CD4-positive, alpha-beta T cell treated with Interleukin-4 for 4 hours (primary cell): ENCODE measurements at regions not wholly inside any gene's neighbourhood (a gene's known extent, or its start where the extent isn't known, plus 50 kb on each side); places are given as distances from the start of the nearest gene placed in this dataset.
"Not testable (repeated sequence)": the region's sequence is repeated elsewhere in the genome, so short reads cannot be mapped to it uniquely, and the experiment has no call there.

Experiments
- DNase-seq: peaks from one replicate; pipeline ENCODE4 v3.0.0-alpha.2; 2020

DNA sequence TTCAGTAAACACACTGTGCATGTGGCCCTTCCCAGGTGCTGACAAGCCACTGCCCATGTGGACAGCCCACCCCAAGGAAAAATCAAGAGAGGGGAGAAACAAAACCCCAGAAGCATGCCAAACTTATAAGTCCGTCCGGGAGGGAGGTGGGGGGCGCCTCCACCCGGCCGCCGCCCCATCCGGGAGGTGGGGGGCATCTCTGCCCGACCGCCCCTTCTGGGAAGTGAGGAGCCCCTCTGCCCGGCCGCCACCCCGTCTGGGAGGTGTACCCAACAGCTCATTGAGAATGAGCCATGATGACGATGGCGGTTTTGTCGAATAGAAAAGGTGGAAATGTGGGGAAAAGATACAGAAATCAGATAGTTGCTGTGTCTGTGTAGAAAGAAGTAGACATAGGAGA is 53.8 kb upstream of the C2CD4B start:
- no peak for DNase-seq

DNA sequence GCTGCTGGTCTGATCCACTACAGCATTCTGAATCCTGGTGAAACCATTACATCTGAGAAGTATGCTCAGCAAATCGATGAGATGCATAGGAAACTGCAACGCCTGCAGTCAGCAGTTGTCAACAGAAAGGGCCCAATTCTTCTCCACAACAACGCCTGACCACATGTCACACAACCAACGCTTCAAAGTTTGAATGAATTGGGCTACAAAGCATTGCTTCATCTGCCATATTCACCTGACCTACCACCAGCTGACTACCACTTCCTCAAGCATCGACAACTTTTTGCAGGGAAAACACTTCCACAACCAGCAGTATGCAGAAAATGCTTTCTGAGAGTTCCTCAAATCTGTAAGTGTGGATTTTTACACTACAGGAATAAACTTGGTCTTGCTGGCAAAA is 54.7 kb upstream of the C2CD4B start:
- no peak for DNase-seq

DNA sequence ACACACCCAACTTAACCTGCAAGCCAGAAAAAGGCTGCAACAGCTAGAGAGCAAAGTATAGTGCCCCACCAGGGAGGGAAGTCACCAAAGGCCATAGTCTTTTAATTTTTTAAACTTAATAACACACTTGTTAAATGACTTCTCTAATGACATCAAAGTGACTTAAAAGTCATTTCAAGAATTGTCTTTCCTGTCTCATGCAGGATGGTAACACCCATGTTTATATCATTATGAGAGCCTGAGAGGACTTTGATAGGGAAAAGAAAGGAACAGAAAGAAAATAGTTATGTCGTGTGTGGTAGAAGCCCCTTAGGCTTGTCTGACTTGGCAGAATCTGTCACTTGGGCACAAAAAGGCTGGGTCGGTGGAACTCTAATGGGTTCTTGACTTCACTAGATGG is 57.9 kb upstream of the C2CD4B start:
- no peak for DNase-seq

DNA sequence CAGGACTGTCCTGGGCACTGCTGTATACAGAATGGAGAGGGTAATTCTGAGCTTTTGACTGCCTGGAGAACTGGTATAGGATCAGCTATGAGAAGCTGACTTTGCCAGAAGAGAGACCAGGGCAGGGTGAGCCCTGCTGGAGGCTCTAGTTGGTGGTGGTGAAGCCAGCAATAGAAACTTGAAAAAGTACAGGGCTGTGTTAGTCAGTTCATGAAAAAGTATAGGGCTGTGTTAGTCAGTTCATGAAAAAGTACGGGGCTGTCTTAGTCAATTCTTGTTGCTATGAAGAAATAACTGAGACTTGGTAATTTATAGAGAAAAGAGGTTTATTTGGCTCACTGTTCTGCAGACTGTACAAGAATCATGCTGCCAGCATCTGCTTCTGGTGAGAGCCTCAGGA is 63.5 kb upstream of the C2CD4B start:
- no peak for DNase-seq

DNA sequence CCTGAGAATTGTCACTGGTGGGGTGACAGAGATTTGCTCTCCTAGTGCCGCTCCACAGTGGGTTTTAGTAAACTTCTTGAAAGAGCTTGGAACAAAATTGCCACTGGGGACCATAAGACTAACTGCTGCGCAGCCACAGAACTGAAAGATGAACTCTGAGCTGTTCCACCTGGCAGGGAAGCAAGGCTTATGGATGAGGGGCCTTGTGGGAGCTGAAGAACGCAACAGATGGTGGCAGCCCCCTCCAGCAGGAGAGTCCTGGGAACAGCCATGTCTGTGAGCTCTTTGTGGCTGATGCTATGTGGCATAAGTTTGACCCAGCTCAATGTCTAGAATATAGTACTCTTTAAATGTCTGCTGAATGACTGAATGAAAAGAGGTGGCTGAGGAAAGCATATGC is 66.8 kb upstream of the C2CD4B start:
- DNase-seq: no peak

DNA sequence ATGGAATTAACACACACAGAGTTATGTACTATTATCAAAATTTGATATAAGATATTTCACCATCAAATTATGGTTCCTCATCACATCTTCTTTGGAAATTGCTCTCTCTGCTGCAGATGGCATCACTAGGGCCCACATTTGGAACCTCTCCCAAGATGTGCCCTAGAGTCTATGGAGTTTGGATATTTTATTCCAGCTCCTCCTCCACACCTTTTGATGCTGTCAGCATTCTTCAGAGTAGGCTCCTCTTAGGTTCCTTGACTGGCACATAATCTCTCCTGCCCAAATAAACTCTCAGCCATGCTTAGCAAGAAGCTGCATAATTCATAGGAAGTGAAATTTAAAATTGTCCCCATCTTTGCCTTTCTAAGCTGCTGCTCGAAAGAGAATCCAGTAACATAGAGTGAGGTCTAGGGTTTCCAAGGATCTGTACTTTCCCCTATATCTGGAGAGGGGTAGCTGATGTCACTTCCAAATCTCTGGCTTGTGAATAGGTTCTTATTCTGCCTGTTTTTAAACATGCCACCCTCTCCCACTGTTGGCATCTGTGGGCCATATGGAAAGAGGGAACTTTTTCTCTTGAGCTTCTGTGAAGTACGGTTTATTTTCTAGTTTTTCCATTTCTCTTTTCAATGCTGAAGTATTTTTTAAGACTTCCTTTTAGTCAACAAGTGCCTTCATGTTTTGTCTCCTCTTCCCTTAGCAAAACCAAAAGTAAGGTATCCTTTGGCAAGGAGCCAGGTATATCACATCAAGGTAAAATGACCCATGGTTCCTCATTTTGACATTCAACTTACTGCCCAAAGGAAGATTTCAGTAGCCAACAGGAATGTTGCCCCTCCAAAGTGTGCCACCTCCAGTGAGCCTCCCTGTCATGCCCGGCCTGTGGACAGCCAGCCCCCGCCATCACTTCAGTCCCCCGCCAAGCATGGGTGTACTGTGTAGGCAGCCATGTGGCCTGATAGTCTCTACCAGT is 75.3 kb upstream of the C2CD4B start:
- DNase-seq: no peak

DNA sequence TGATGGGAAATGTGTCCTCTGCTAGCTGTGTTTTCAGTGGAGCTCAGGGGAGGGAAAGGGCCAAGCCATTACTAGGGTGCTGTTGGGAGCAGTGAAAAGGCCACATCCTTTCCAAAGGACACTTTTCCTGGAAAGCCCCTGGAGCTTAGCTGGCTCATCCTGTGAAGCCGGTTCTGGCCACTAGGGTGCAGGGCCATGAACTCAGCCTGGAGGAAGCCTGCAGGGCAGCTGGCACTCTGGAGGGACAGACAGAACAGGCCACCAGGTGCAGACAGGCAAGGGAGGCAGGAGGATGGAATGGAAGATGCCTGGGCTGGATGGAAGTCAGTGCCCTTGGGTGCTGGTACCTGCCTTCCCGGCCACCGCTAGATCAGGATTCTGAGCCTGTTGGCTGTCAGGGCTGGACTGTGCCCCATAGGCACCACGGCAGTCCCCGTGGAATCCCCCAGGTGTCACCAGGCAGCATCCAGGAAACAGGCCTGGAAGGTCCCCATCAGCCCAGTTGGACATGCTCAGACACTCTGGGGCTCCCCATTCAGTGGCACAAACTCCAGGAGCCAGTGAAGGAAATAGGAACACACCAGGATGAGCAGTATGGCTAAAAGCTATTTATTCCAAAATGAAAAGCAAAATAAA is 76.2 kb upstream of the C2CD4B start:
- no peak for DNase-seq

DNA sequence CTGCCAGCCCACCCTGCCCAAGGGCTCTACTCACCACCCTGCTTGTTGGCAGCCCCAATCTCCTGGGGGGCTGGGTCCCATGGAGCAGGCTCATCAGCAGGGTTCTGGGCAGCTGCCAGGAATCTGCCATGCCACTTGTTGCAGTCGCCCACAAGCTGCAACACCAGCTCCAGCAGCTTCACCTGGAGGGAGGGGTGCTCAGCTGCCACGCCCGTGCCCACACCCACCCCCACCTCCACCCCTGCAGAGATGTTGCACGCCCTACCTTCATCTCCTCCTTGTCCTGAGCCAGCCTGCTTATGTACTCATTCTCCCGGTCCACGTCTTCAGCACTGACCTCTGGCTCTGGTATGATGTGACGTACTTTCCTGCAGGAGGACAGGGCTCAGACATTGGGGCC is 77.9 kb upstream of the C2CD4B start:
- DNase-seq: no peak

DNA sequence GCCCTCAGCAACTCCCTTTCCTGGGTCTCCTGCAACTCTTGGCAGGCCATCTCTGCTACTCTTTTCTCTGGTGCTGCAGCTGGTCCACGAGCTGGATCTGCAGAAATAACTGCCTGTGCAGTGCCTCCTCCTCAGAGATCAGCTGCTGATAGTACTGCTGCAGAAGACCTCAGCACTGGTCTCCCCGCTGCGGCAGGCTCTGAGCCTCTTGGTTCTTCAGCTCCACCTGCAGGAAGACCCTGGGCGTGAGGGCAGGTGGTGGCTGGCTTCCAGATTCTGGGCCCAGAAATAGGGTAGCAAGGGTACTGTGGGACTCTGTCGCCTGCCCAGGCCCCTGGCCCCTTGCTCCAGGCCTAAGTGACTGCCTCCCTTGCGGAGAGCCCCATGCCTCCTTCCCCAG is 79.7 kb upstream of the C2CD4B start:
- DNase-seq: no peak

DNA sequence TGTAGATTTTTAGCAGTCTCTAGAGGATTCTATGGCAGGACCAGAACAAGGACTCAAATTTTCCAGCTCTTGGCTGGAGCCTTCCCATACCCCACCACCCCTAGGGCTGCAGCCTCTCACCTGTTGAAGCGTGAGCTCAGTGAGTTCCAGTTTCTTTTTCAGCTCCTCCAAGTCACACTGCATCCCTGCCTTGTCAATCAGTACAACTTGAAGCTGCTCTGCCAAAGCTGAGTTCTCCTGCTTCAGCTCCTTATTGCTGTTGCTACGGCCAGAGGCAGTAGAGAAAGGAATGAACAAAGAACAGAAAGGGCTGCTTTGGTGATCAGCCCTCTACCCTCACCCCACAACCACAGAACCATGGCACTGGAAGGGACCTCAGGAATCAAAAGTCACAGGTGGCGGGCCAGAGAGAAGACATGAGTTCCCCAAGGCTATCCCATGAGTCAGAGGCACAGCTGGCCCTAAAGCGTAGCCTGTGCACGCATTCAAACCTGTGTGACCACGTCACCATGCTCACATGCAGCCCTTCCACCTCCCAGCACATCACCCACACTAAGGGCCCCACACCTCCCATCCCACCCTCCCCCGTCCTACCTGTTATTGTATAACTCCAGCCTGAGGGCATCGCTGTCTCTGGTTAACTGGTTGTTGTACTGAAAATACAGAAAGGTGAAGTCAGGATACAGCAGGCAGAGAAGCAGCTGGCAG is 83.3 kb upstream of the C2CD4B start:
- DNase-seq: no peak

DNA sequence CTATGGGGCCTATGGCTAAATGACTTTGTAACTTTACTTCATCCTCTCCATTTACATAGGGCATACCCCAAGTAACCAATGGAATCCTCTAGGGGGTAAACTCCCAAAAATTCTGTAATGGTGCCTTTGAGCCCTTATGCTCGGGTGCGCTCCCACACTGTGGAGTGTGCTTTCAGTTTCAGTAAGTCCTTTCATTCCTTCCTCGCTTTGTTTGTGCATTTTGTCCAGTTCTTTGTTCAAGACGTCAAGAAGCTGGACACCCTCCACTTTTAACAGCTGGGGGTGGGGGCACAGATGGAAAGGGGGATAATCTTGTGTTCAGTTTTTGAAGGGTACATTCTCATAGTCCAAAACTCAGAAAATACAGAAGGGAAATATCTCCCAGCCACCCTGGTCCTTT is 84.4 kb upstream of the C2CD4B start:
- no peak for DNase-seq

DNA sequence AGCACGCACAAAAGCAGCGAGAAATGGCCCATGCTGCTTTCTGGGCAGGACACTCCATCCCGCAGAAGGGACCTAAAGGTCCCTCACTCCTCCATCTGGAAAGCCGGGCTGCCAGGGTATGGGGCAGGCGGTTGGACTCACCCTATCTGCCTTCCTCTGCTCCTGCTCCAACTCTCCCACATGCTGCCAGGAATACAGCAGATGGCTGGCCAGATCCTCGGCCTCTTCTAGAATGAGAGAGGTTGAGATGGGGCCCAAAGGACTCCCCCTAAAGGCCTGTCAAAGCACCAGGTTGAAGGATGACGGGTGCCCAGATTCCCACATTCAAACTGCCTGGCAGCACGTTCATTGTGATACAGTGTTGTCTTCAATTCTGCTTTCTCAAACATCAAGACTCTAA is 85.1 kb upstream of the C2CD4B start:
- DNase-seq: no peak

DNA sequence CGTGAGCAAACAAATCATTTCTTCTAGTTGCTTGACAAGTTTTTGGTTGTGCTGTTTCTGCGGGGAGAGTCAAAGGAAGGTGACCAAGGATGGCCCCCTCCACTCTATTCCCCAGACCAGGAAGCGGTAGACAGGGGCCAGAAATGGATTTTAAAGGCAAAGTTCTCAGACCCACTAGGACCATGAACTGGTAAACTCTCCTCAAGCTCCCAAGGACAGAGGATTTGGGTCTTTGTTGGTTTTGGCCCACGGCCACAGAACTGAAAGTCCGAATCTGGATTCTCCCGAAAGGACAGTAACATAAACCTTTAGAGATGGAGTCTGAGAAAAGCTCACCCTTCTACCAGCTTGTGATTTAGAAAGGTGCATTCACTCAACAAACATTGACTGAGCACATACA is 85.9 kb upstream of the C2CD4B start:
- no peak for DNase-seq

DNA sequence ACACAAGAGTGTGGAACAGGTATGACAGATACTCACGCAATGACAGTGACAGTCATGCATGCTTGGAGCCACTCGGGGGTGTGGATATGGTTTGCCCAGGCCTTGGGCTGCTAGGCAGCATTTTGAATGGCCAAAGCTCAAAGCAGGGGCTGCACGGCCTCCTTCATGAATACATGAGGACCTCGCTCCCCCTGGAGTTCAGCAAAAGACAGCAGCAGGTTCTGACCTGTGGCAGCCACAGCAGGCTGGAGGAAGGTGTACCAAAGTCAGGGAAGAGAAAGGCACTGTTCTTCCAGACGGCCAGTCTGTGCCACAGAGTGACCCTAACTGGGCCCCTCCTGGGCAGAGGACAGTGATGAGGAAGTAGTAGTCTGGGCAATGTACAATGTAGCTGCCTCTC is 88.2 kb upstream of the C2CD4B start:
- DNase-seq: no peak

DNA sequence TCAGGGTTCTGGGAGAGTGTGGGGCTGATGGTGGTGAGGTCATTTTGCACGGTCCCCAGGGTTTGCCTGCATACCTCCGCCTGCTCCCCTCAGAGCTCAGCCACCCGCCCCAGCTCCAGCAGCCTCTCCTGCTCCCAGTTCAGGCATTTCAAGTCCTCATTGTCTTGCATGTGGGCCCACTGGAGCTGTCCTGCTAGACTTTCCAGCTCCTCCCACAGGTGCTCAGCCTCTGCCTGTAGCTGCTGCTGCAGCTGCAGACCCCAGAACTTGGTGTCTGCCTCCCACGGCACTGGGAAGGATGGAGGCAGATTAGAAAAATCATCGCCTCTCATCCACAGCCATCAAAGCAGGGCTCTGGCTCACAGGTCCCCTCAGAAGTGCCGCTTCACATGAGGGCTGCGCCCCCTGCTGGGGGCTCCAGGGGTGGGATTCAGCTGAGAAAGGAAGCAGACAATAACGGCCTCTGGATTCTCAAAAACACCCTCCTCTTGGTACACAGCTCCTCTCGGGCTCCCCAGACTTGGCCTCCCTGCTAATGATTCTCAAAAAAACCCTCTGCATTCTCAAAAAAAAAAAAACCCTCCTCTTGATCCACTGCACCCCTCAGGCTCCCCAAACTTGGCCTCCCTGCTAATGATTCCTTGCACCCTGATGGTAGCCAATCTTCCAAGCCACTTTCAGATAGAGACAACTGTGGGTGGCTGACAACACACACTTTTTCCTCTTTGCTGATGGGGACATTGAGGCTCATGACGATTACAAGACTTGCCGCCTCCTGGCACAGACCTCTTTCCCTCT is 89.3 kb upstream of the C2CD4B start:
- peak; percentile 40 for DNase-seq

DNA sequence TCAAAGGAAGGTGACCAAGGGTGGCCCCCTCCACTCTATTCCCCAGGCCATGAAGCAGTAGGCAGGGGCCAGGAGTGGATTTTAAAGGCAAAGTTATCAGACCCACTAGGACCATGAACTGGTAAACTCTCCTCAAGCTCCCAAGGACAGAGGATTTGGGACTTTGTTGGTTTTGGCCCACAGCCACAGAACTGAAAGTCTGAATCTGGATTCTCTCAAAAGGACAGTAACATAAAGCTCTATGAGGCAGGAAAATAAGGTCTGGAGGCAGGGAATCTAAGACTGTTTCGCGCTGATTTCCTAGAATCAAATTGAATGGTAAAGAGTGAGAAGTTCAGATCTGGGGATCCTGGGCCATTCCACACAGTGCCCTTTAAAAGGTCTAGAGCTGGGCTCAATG is 91.3 kb upstream of the C2CD4B start:
- DNase-seq: not testable (repeated sequence)

DNA sequence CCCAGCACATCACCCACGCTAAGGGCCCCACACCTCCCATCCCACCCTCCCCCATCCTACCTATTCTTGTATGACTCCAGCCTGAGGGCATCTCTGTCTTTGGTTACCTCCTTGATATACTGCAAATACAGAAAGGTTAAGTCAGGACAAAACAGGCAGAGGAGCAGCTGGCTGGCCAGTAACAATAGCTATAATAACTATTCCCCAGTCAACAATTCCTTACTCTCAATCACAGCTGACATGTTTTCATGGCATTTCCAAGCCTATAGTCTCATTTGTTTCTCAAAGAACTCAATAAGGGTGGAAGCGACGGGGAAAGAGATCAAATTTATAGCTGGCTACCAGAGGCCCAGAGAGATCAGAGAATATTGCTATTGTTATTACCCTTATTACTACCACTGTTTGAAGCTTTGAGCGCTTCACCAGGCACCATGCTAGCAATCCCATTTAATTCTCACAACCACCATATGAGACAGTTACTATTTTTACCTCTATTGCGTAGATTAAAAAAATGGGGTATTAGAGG is 93.0 kb upstream of the C2CD4B start:
- DNase-seq: no peak

DNA sequence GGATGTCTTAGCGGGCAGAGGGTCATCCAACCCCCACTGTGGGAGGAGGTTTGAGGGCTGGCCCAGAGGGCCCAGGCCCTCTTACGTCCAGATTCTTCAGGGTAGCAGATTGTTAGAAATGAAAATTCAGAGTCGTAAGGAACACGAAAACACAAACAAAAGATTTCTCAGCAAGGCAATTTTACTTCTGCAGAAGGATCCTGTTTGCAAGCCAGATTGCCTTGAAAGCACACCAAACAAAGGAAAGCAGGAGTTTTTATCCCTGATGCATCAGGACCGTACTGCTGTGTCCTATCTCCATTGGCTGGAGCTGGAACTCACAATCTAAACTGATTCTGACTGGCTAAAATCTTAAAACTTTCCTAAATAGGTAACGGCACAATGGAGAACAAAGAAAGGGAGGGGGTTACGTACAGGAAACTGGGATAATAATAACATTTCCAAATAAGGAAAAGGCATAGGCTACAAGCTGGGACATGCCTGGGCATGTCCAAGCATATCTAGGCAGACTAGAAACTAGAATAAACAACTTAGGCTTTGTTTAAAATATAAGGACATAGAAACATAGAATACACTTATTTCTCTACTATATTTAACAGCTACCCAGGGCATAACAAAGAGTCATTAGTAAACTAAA is 97.3 kb upstream of the C2CD4B start:
- no peak for DNase-seq

DNA sequence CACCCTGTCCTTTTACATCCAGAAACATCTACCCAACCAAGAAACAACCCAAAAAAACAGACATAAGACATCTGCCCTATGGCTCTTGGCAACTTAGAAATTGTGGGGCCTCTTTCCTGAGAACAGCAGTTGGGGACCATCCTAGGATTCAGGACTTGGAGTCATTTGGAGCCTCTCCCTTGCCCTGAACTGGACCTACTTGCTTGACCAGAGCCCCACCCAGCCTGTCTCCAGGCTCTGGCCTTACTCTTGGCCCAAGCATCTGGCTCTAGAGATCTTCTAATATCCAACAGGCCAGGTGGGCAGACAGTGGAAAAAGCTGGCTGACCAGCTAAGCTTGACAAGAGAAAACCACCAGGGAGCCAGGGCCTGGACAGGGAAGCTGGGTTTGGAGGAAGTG is 99.1 kb upstream of the C2CD4B start:
- no peak for DNase-seq

DNA sequence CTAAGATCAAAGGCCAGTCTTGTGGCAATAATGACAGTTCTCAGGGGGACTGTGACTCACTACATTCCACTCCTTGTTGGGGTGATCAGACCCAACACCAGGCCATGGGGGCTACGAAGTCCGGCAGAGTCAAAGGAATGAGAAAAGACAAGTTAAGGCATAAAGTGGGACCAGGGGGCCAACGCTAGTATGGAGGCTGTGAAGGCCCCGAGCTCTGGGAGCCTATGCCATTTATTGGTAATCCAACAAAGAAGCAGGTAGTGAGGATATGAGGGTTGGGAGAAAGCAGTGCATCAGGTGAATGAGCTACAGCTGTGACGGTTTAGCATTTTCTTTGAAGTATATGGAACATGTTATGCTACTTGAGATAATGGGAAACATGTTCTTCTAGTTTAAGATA is 104.4 kb upstream of the C2CD4B start:
- DNase-seq: no peak

DNA sequence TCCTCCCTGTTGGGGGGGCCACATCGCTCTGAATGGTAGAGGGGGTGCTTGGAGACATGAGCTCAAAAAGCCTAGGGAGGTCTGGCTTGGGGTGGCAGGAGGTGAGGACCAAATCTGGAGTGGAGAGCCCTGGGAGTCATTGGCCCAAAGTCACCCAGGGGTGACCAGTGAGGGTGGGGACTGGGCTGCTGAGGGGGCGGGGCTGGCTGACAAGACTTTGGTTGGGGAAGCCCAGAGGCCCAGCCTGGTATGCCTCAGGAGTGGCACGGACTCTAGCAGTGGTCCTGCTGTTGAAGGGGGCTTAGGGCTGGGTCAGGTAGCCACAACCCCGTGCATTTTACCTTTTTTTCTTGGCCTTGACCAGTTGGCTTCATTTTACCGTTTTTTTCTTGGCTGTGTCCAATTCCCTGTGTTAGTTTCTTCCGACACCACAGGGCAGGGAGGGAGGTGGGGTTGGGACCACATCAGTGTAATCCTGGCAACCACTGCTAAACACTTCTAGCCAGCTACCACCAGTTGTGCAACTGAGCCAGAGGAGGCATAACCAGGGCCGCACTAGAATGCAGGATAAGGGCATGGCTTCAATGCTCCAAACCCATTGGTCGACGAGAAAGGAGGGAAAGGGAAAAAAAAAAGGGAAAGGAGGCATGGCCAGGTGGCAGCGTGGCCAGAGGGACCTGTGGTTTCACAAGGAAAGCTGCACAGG is 105.3 kb upstream of the C2CD4B start:
- DNase-seq: no peak

DNA sequence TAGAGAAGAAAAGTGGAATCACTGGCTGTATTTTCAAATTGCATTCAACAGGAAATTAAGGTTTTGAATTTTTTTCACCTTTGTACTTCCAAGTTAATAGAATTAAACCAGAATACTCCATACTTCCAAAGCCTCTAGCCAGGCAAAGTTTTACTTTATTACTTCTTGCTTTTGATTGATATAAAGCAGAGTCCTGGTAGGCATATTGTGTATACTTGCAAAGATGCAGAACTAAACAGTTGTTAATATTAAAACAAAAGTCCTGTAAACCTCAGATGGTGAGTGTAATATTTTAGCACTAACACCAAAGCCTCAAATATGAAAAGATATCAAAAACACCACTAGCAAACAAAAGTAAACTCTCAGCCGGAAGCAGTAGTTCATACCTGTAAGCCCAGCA is 107.2 kb upstream of the C2CD4B start:
- no peak for DNase-seq
